Right atrium auricular region (tissue), 2 donors: ENCODE measurements at regions not wholly inside any gene's neighbourhood (a gene's known extent, or its start where the extent isn't known, plus 50 kb on each side); places are given as distances from the start of the nearest gene placed in this dataset.

ENCODE experiments used
- DNase-seq: peaks from one replicate; pipeline ENCODE4 v3.0.0-alpha.2; 2019; ENCODE audit warnings: low spot score
- H3K27ac ChIP-seq, 2 donors: fragments of 200-600 bp; sonication (generic); 1 replicate in 1 of 2; 2 replicates in 1 of 2; pipeline ENCODE4 v1.5.1; 2016 to 2019
- H3K27me3 ChIP-seq, 2 donors: fragments of 200-600 bp; sonication (generic); one replicate each; pipeline versions ENCODE4 v1.5.1 to v1.6.0; 2017 to 2019
- H3K36me3 ChIP-seq: fragments of 200-600 bp; sonication (generic); one replicate; pipeline ENCODE4 v1.5.1; 2016
- H3K4me1 ChIP-seq, 2 donors: fragments of 200-600 bp; sonication (generic); one replicate each; pipeline versions ENCODE4 v1.5.1 to v1.6.0; 2017 to 2019
- H3K4me3 ChIP-seq, 2 donors: fragments of 200-600 bp; sonication (generic); 1 replicate in 1 of 2; 2 replicates in 1 of 2; pipeline ENCODE4 v1.5.1; 2017 to 2019; ENCODE audit warnings: mild to moderate bottlenecking in 1 of 2, moderate library complexity in 1 of 2
- H3K9me3 ChIP-seq, 2 donors: fragments of 200-600 bp; sonication (generic); one replicate each; pipeline ENCODE4 v1.5.1; 2019
- CTCF ChIP-seq, 2 donors: fragments of 200-600 bp; sonication (generic); IDR thresholded peaks; one replicate each; pipeline ENCODE4 v1.5.1; 2019; ENCODE audit warnings: antibody characterized with exemption in 2 of 2

GRCh38 chr15:69903470-69904469 is 193.9 kb downstream of the TLE3 start:
- Histone ChIP-seq H3K27ac (no peak overlapping the region), H3K4me1 (no peaks in the 10 kb centered on the region), H3K36me3 (no peaks in the 10 kb centered on the region), H3K9me3 (no peaks in the 10 kb centered on the region), H3K4me3 (no peak overlapping the region), H3K27me3 (no peaks in the 10 kb centered on the region)
- TF ChIP-seq CTCF (IDR thresholded peaks at IDR 0.05), result no peak
- DNase-seq, result no peak

GRCh38 chr15:69906256-69907185 is 191.2 kb downstream of the TLE3 start:
- H3K27ac ChIP-seq, result no peak overlapping the region
- no peaks in the 10 kb centered on the region for H3K4me1 ChIP-seq
- TF ChIP-seq CTCF (IDR thresholded peaks at IDR 0.05), result no peak
- H3K27me3 ChIP-seq, result no peaks in the 10 kb centered on the region
- no peak for DNase-seq
- H3K4me3 ChIP-seq, result no peak overlapping the region
- no peaks in the 10 kb centered on the region for H3K36me3 ChIP-seq
- H3K9me3 ChIP-seq, result no peaks in the 10 kb centered on the region

GRCh38 chr15:69908060-69908459 is 189.7 kb downstream of the TLE3 start:
- Histone ChIP-seq H3K36me3 (no peaks in the 10 kb centered on the region), H3K27ac (no peak overlapping the region), H3K27me3 (no peaks in the 10 kb centered on the region), H3K4me3 (no peak overlapping the region), H3K9me3 (no peaks in the 10 kb centered on the region), H3K4me1 (no peaks in the 10 kb centered on the region)
- DNase-seq, result no peak
- no peak for TF ChIP-seq CTCF (IDR thresholded peaks at IDR 0.05)

GRCh38 chr15:69908590-69909420 is 188.9 kb downstream of the TLE3 start:
- Histone ChIP-seq H3K4me3 (no peak overlapping the region), H3K27me3 (no peaks in the 10 kb centered on the region), H3K4me1 (no peaks in the 10 kb centered on the region), H3K36me3 (no peaks in the 10 kb centered on the region), H3K27ac (no peak overlapping the region), H3K9me3 (no peaks in the 10 kb centered on the region)
- DNase-seq, result no peak
- no peak for TF ChIP-seq CTCF (IDR thresholded peaks at IDR 0.05)

- Histone ChIP-seq H3K9me3 (no peaks in the 10 kb centered on the region), H3K36me3 (no peaks in the 10 kb centered on the region), H3K4me3 (no peak overlapping the region), H3K4me1 (no peaks in the 10 kb centered on the region), H3K27ac (no peak overlapping the region), H3K27me3 (no peaks in the 10 kb centered on the region)
- TF ChIP-seq CTCF (IDR thresholded peaks at IDR 0.05), result no peak
- no peak for DNase-seq
These were observed 187.8 kb downstream of the TLE3 start for GRCh38 chr15:69909719-69910444.
